Renal pelvis (tissue), 1 donor: ENCODE measurements at regions not wholly inside any gene's neighbourhood (a gene's known extent, or its start where the extent isn't known, plus 50 kb on each side); places are given as distances from the start of the nearest gene placed in this dataset.
"Not testable (repeated sequence)": the region's sequence is repeated elsewhere in the genome, so short reads cannot be mapped to it uniquely, and the experiment has no call there.

Experiments
- DNase-seq: peaks from one replicate; pipeline ENCODE4 v3.0.0-alpha.2; 2013

GRCh38 chr4:1572964-1573720, 111.0 kb downstream of the FAM53A start:
- DNase-seq = no peak

DNA sequence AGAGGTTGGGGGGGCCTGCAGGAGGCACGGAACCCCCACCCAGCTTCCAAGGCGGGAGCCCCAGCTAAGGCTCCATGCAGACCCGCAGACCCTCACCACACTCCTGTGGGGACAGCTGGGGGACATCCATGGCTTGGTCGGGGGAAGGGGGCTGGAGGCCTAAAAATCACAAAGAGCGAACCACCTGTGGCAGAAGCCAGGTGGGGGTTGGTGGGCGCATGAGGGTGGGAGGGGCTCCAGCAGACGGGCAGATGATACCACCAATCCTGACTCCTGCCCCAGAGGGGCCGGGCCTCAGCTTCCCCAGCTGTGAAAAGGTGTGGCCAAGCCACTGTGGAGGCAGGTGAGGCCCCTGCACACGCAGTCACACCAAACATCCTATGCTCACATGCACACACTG, 111.6 kb downstream of the FAM53A start:
- no peak for DNase-seq

DNA sequence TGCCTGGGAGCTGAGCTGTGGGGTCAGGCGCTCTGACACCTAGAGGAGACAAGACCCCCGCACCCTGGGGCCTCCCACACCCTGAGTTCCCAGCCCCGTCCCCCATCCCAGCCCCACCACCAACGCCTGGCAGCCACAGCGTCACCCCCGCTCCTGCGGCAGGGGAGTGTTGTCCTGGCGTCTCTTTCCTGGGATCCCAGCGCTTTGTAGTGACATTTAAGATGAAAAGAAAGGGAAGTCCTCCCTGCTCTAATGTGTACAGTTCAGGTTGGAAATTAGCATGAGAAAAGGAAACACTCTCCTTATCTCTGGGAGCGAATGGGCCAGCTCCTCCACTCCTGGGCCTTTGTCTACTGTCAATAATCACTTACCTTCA, 112.1 kb downstream of the FAM53A start:
- no peak for DNase-seq

DNA sequence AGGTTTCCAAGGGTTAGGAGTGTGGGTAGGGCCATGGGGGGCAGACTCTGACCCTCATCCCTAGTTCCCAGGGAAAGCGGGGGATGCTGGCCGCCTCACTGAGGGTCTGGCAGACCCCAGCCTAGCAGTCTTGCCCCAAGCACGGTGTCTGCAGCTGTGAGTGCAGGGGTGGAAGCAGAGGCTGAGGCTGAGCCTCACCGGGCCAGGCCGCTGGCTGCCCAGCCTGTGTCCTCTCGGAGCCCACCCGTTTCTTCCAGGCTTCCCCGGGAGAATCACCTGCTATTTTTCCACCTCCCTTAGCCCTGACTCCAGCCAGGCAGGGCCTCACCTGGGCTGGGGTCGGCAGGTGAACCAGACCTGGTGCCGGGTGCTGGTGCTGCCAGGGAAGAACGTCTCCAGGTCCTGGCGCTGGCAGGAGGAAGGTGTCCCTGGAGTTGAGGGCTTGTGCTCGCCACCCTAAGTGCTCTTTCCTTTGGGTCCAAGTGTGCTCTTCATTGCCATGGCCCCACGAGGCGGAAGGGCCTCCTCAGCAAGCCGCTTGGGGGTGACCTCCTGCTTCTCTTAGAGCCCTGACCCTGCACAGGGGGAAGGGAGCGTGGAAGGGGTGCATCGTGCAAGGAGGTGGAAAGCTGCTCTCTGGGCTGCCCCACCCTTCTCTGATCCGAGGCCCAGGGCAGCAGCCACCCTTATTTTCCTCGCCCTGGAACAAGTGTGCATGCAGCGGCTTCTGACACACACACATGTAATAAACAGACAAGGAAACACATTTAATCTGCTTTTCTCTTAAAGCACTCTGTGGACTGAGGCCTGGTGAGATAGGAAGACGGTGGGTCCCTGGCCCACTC, 112.7 kb downstream of the FAM53A start:
- DNase-seq = no peak

DNA sequence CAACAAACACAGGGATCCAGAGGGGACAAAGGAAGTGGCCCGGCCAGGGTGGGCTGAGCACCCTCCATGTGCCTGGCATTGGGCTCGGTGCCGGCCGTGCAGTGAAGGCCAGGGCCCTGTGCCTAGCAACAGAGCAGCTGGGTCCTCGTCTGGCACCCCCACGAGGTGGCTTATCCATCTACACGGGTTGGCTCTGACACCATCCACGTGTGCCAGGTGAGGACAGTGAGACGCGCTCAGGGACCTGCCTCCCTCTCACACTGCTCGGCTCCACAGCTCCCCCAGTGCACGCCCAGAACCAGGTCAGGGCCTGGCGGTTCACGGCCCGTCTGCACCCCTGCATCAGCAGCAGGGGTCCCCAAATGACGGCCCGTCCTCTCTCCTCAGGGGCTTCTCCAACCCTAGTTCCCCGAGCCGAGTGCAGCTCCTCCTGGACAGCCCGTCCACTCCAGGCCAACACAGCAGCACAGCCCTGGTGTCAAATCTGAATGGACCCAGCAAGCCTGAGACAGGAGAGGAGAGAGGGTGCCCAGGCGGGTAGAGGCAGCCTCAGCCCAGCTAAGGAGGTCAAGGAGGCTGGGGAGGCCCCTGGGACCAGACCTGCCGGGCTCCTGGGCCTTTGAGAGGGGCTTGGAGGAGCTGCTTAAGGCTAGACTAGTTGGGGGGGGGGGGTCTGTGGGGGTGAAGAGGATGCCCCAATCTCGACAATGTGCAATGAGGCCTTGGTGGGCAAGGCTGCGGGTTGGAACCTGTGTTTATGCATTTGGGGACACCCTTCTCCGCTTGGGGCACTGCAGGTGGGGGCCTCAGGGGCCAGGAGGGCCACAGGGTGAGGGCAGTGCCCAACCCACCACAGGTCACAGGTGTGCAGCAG, 113.6 kb downstream of the FAM53A start:
- DNase-seq = no peak

GRCh38 chr4:1569461-1570151, 114.5 kb downstream of the FAM53A start:
- no peak for DNase-seq

DNA sequence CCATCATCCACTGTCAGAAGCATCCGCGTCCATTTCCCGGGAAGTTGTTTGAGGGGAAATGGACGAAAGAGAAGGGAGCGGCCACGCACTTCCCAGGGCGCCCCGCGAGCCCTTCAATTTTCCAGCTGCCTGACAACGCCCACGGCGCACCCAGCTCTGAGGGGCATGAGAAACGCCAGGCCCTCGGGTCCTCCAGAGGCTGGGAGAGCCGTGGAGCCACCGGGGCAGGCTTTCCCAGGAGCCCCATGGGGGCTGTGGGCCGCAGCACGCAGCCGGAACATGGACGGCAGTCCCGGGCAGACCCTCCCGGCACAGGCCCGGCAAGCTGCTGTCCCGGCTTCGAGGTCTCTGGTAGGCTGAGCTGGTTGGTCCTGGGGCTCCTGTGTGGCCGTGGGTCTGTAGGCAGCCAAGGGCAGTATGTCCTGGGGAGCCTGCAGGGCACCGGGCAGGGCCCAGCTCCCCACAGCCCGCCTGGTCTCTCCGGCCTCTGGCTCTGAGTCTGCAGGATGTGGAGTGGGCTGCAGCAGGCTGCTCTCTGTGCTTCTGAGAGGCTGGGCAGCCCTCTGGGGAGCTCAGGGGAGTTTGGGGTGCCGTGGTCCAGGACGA, 115.2 kb downstream of the FAM53A start:
- DNase-seq = no peak

GRCh38 chr4:1567808-1568581, 116.1 kb downstream of the FAM53A start:
- no peak for DNase-seq

DNA sequence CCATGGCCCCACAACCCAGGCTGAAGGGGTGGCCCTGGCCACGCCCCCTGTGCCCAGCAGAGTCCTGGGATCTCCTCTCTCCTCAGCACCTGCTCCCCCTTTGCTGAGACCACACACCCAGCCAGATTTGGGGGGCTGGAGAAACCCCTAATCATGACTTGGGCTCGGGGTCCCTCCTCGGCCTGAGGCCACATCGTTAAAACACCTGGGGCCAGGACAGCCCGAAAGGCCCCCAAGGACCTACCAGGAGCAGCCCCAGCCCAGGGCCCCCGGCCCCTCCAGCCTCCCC, 116.7 kb downstream of the FAM53A start:
- no peak for DNase-seq

DNA sequence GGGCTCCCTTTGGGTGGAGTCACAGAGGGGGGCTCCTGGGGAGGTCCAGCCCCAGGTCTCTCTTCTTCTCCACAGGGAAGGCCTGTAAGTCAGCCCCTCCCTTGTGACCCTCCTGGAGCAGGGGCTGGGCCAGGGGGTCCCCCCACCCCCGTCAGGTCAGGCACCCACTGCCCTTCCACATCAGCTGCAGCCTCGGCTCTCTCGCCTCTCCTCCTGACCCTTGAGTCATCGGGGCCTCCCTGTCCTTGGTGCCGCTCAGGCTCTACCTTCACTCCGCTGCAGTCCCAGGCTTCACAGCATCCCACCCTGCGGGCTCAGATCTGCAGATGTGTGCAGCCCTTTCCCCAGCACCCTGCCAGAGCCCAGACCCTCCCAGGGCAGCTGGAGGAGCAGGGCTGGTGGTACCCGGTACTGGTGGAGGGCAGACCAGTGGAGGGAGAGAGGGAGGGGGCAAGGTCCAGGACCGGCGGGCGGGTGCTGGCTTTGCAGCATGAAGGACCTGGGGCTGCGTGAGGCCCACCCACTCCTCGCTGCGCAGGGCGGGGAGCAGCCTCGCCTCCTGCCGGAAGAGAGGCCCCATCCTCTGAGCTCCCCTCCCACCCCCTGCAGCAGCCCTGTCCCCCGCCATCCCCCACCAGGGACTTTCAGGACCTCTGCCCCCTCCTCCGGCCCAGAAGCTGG, 117.1 kb downstream of the FAM53A start:
- DNase-seq = no peak

DNA sequence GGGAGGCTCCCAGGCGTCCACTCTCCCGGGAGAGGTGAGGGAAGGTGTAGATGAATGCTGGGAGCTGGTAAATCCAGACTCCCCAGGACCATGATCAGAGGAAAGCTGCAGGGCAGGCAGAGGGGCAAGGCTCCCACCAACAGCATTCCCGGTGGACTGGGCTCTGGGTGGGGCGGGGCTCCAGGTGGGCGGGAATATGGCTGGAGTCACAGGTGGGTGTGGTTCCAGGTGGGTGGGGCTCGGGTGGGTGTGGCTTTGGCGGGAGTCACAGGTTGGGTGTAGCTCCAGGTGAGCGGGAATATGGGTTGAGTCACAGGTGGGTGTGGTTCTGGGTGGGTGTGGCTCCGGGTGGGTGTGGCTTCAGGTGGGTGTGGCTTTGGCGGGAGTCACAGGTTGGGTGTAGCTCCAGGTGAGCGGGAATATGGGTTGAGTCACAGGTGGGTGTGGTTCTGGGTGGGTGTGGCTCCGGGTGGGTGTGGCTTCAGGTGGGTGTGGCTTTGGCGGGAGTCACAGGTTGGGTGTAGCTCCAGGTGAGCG, 117.7 kb downstream of the FAM53A start:
- DNase-seq = not testable (repeated sequence)

- DNase-seq = no peak
Measured at GRCh38 chr4:1565598-1566295, 118.4 kb downstream of the FAM53A start.

- no peak for DNase-seq
Measured at GRCh38 chr4:1564535-1565375, 119.4 kb downstream of the FAM53A start.

DNA sequence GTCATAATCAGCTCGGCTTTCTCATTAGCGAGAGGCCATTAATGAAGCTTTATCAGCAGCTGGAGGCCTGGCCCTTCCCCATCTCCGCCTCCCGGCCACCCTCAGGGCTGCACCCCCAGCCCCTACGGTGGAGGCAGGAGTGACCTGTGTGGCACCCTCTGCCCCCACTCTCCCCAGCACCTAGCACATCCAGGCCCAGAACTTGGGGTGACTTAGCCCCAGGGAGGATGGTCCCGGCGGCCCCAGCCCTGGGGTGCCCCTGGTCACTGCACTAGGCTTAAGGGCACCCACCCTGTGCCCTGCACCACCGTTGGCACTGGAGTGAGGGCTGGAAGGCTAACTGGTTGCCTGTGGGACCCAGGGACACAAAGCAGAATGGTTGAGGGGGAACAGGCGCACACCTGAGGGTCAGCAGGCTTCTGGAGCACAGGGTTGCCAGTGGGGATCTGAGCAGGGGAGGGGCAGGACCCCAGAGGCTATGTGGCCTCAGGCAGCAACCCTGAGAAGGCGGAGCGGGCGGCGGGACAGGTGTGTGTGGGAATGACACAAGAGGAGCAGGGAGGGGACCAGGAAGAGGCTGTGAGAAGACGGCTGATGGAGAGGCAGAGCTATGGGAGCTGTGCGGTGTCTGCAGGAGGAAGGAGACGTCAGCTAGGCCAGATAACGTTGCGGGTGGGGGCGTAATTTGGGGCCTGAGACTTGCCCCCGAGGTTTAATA, 120.2 kb downstream of the FAM53A start:
- DNase-seq = no peak

DNA sequence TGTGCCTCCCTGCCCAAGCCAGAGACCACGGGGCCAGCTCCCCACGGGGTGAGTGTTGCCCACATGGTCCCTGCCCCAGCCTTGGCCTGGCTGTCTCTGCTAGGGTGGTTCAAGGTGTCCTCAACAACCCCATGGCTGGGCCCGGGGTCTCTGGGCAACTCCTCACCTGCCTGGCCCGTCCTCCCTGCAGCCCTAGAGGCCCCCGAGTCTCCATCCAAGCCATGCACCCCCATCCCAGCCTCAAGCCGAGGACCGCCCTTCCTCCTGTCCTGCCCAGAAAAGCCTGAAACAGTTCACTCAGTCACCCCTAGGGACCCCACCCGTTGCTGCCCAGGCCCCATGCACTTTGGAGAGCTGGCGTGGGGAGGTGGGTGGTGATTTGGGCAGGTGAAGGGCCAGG, 120.9 kb downstream of the FAM53A start:
- no peak for DNase-seq

- DNase-seq = no peak
Measured at GRCh38 chr4:1562771-1563170, 121.3 kb downstream of the FAM53A start.

DNA sequence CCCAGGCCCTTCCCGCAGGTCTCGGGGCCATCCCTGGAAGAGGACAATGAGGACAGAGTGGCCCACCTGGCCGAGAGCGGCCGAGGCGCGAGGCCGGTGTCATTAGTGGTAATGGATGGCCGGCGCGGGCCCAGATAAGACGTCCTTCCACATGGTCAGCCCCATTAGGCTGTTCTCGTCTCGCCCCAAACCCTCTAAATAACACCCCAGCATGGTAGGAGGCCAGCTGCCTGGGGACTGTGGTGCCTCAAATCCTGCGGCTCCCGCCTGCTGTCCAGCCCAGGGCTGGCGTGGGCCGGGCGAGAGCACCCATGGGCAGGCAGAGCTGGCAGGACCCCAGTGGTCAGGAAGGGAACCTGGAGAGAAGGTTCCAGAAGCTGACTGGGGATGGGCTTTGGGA, 121.7 kb downstream of the FAM53A start:
- no peak for DNase-seq
